ENCODE measurements at regions not wholly inside any gene's neighbourhood (a gene's known extent, or its start where the extent isn't known, plus 50 kb on each side); places are given as distances from the start of the nearest gene placed in this dataset.

- TF ChIP-seq CTCF (IDR thresholded peaks at IDR 0.05 in 4 of 5, conservative IDR thresholded peaks at IDR 0.05 in 1 of 5) (no peak), POLR2A (IDR thresholded peaks at IDR 0.05) (no peak)
These were observed 80.8 kb upstream of the IER5L start for GRCh38 chr9:129258823-129259301.
